Neural cell (in vitro differentiated cells): ENCODE measurements at regions not wholly inside any gene's neighbourhood (a gene's known extent, or its start where the extent isn't known, plus 50 kb on each side); places are given as distances from the start of the nearest gene placed in this dataset.

ENCODE experiments used
- H2AFZ ChIP-seq: fragments of 200-600, 300-800 bp; sonication (generic), shearing (Covaris generic); 2 replicates; pipeline ENCODE4 v1.6.0; 2014; ENCODE audit warnings: low read depth, mild to moderate bottlenecking, antibody characterized with exemption, low read length, moderate library complexity
- H3F3A ChIP-seq: fragments of 200-600 bp; shearing (Covaris generic); 2 replicates; pipeline ENCODE4 v1.6.1; 2016; ENCODE audit warnings: mild to moderate bottlenecking, moderate library complexity, mixed read lengths, antibody characterized with exemption, low read length; ENCODE audit not compliant: insufficient read depth, poor library complexity, severe bottlenecking
- H3K27ac ChIP-seq: fragments of 200-600, 300-800 bp; sonication (generic), shearing (Covaris generic); 2 replicates; pipeline ENCODE4 v1.5.1; 2014; ENCODE audit warnings: mild to moderate bottlenecking, low read length, moderate library complexity
- H3K27me3 ChIP-seq: fragments of 300-800, 200-600 bp; sonication (generic), shearing (Covaris generic); 2 replicates; pipeline ENCODE4 v1.6.0; 2014; ENCODE audit warnings: mild to moderate bottlenecking, low read depth, low read length, moderate library complexity; ENCODE audit not compliant: insufficient read depth
- H3K36me3 ChIP-seq: fragments of 300-800, 200-600 bp; sonication (generic), shearing (Covaris generic); 2 replicates; pipeline ENCODE4 v1.5.1; 2014; ENCODE audit warnings: mild to moderate bottlenecking, antibody characterized with exemption, low read length, moderate library complexity; ENCODE audit not compliant: insufficient read depth
- H3K4me2 ChIP-seq: fragments of 300-800, 200-600 bp; sonication (generic), shearing (Covaris generic); 2 replicates; pipeline ENCODE4 v1.6.0; 2014; ENCODE audit warnings: mild to moderate bottlenecking, low read length
- H3K4me3 ChIP-seq: fragments of 300-800, 200-600 bp; sonication (generic), shearing (Covaris generic); 2 replicates; pipeline ENCODE4 v1.5.1; 2014; ENCODE audit warnings: mild to moderate bottlenecking, low read length, moderate library complexity
- H3K79me2 ChIP-seq: fragments of 200-600 bp; shearing (Covaris generic); replicated peaks from 2 replicates; pipeline ENCODE4 v1.6.0; 2014; ENCODE audit warnings: mild to moderate bottlenecking, low read length, moderate library complexity; ENCODE audit not compliant: insufficient read depth
- H3K9ac ChIP-seq: fragments of 300-800, 200-600 bp; sonication (generic), shearing (Covaris generic); 2 replicates; pipeline ENCODE4 v1.6.1; 2016; ENCODE audit warnings: mild to moderate bottlenecking, low read length, mixed read lengths
- H3K9me2 ChIP-seq: fragments of 200-600 bp; shearing (Covaris generic); 2 replicates; pipeline ENCODE4 v1.6.1; 2016; ENCODE audit warnings: mild to moderate bottlenecking, low read length, mixed read lengths; ENCODE audit not compliant: insufficient read depth
- H3K9me3 ChIP-seq: fragments of 200-600, 300-800 bp; sonication (generic), shearing (Covaris generic); 2 replicates; pipeline ENCODE4 v1.6.1; 2016; ENCODE audit warnings: mild to moderate bottlenecking, mixed run types, low read length, moderate library complexity, mixed read lengths
- H4K20me1 ChIP-seq: fragments of 200-600 bp; shearing (Covaris generic); 2 replicates; pipeline ENCODE4 v1.6.1; 2016; ENCODE audit warnings: mild to moderate bottlenecking, mixed run types; ENCODE audit not compliant: insufficient read depth
- CTCF ChIP-seq: fragments of 450-650 bp; IDR thresholded peaks from 2 replicates; pipeline ENCODE4 v1.5.1; 2014; ENCODE audit warnings: antibody characterized with exemption, mild to moderate bottlenecking, moderate library complexity; ENCODE audit not compliant: poor library complexity, severe bottlenecking
- EP300 ChIP-seq: fragments of 450-650 bp; conservative IDR thresholded peaks from 2 replicates; pipeline ENCODE4 v1.6.1; 2014; ENCODE audit warnings: antibody characterized with exemption, mild to moderate bottlenecking, moderate library complexity; ENCODE audit not compliant: poor library complexity, severe bottlenecking
- EZH2 ChIP-seq: fragments of 200-600, 300-800 bp; shearing (Covaris generic), sonication (generic); IDR thresholded peaks from 2 replicates; pipeline ENCODE4 v1.6.1; 2014; ENCODE audit warnings: antibody characterized with exemption, low read length, borderline replicate concordance, mild to moderate bottlenecking; ENCODE audit not compliant: insufficient read depth, poor library complexity, severe bottlenecking
- MXI1 ChIP-seq: fragments of 450-650 bp; conservative IDR thresholded peaks from 2 replicates; pipeline ENCODE4 v1.6.1; 2014; ENCODE audit warnings: antibody characterized with exemption, mild to moderate bottlenecking; ENCODE audit not compliant: poor library complexity, severe bottlenecking
- POLR2AphosphoS5 ChIP-seq: IDR thresholded peaks from 2 replicates; pipeline ENCODE4 v1.6.1; 2012
- RAD21 ChIP-seq: fragments of 450-650 bp; conservative IDR thresholded peaks from 2 replicates; pipeline ENCODE4 v1.6.1; 2014; ENCODE audit warnings: antibody characterized with exemption, mild to moderate bottlenecking, moderate library complexity
- REST ChIP-seq: IDR thresholded peaks from 2 replicates; pipeline ENCODE4 v1.6.1; 2012; ENCODE audit warnings: borderline replicate concordance
- SMC3 ChIP-seq: fragments of 450-650 bp; conservative IDR thresholded peaks from 2 replicates; pipeline ENCODE4 v1.6.1; 2014; ENCODE audit warnings: antibody characterized with exemption, mild to moderate bottlenecking, moderate library complexity; ENCODE audit not compliant: poor library complexity
- TAF1 ChIP-seq: IDR thresholded peaks from 2 replicates; pipeline ENCODE4 v1.6.1; 2012; ENCODE audit warnings: low read depth

GRCh38 chr9:12274577-12274976, 418.6 kb upstream of the TYRP1 start:
- Histone ChIP-seq H3K9ac (no peak overlapping the region), H2AFZ (no peak overlapping the region), H3K79me2 (no peaks in the 10 kb centered on the region), H3K4me3 (no peak overlapping the region), H3F3A (no peaks in the 10 kb centered on the region), H3K27ac (no peak overlapping the region), H3K27me3 (no peaks in the 10 kb centered on the region), H4K20me1 (no peaks in the 10 kb centered on the region), H3K9me3 (no peaks in the 10 kb centered on the region), H3K4me2 (no peak overlapping the region), H3K9me2 (no peaks in the 10 kb centered on the region), H3K36me3 (no peaks in the 10 kb centered on the region)
- no peak for TF ChIP-seq RAD21
- TF ChIP-seq EP300, result no peak
- TF ChIP-seq SMC3, result no peak
- no peak for TF ChIP-seq TAF1
- no peak for TF ChIP-seq MXI1
- TF ChIP-seq CTCF, result no peak
- TF ChIP-seq POLR2AphosphoS5, result no peak
- TF ChIP-seq REST, result no peak
- no peak for TF ChIP-seq EZH2

GRCh38 chr9:12276505-12276904, 416.7 kb upstream of the TYRP1 start:
- TF ChIP-seq EP300, result peak; percentile 63
- TF ChIP-seq CTCF, result no peak
- Histone ChIP-seq H3K27ac (no peak overlapping the region), H3K27me3 (no peaks in the 10 kb centered on the region), H3K9me2 (no peaks in the 10 kb centered on the region), H3K36me3 (no peaks in the 10 kb centered on the region), H3K9me3 (no peaks in the 10 kb centered on the region), H4K20me1 (no peaks in the 10 kb centered on the region), H3K4me3 (no peak overlapping the region), H3K9ac (no peak overlapping the region), H3K4me2 (no peak overlapping the region), H2AFZ (no peak overlapping the region), H3K79me2 (no peaks in the 10 kb centered on the region), H3F3A (no peaks in the 10 kb centered on the region)
